Right atrium auricular region (tissue), 2 donors: ENCODE measurements at regions not wholly inside any gene's neighbourhood (a gene's known extent, or its start where the extent isn't known, plus 50 kb on each side); places are given as distances from the start of the nearest gene placed in this dataset.

Source experiments
- DNase-seq: peaks from one replicate; pipeline ENCODE4 v3.0.0-alpha.2; 2019; ENCODE audit warnings: low spot score
- H3K27ac ChIP-seq, 2 donors: fragments of 200-600 bp; sonication (generic); 1 replicate in 1 of 2; 2 replicates in 1 of 2; pipeline ENCODE4 v1.5.1; 2016 to 2019
- H3K27me3 ChIP-seq, 2 donors: fragments of 200-600 bp; sonication (generic); one replicate each; pipeline versions ENCODE4 v1.5.1 to v1.6.0; 2017 to 2019
- H3K36me3 ChIP-seq: fragments of 200-600 bp; sonication (generic); one replicate; pipeline ENCODE4 v1.5.1; 2016
- H3K4me1 ChIP-seq, 2 donors: fragments of 200-600 bp; sonication (generic); one replicate each; pipeline versions ENCODE4 v1.5.1 to v1.6.0; 2017 to 2019
- H3K4me3 ChIP-seq, 2 donors: fragments of 200-600 bp; sonication (generic); 1 replicate in 1 of 2; 2 replicates in 1 of 2; pipeline ENCODE4 v1.5.1; 2017 to 2019; ENCODE audit warnings: mild to moderate bottlenecking in 1 of 2, moderate library complexity in 1 of 2
- H3K9me3 ChIP-seq, 2 donors: fragments of 200-600 bp; sonication (generic); one replicate each; pipeline ENCODE4 v1.5.1; 2019
- TF ChIP-seq, protein P1 (sequence below), 2 donors: fragments of 200-600 bp; sonication (generic); IDR thresholded peaks; one replicate each; pipeline ENCODE4 v1.5.1; 2019; ENCODE audit warnings: antibody characterized with exemption in 2 of 2

DNA sequence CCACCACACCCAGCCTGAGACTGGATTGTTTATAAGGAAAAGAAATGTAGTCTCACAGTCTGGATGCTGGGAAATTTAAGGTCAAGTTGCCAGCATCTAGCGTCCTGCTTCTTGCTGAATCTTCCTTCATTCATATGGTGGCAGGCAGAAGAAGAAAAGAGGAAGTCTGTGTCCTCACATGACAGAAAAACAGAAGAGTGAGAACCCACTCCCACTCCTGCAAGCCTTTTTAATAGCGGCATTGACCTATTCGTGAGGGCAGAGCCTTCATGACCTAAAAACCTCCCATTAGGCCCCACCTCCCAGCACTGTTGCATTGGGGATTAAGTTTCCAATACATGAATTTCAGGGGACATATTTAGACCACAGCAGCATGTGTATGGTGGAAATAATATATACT is 160.8 kb upstream of the BMP2 start:
- H3K4me3 ChIP-seq, result no peak overlapping the region
- no peaks in the 10 kb centered on the region for H3K27me3 ChIP-seq
- H3K27ac ChIP-seq, result no peak overlapping the region
- H3K4me1 ChIP-seq, result no peaks in the 10 kb centered on the region
- DNase-seq, result no peak
- no peaks in the 10 kb centered on the region for H3K36me3 ChIP-seq
- TF ChIP-seq, protein P1, sequence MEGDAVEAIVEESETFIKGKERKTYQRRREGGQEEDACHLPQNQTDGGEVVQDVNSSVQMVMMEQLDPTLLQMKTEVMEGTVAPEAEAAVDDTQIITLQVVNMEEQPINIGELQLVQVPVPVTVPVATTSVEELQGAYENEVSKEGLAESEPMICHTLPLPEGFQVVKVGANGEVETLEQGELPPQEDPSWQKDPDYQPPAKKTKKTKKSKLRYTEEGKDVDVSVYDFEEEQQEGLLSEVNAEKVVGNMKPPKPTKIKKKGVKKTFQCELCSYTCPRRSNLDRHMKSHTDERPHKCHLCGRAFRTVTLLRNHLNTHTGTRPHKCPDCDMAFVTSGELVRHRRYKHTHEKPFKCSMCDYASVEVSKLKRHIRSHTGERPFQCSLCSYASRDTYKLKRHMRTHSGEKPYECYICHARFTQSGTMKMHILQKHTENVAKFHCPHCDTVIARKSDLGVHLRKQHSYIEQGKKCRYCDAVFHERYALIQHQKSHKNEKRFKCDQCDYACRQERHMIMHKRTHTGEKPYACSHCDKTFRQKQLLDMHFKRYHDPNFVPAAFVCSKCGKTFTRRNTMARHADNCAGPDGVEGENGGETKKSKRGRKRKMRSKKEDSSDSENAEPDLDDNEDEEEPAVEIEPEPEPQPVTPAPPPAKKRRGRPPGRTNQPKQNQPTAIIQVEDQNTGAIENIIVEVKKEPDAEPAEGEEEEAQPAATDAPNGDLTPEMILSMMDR (IDR thresholded peaks at IDR 0.05), result no peak
- no peaks in the 10 kb centered on the region for H3K9me3 ChIP-seq

DNA sequence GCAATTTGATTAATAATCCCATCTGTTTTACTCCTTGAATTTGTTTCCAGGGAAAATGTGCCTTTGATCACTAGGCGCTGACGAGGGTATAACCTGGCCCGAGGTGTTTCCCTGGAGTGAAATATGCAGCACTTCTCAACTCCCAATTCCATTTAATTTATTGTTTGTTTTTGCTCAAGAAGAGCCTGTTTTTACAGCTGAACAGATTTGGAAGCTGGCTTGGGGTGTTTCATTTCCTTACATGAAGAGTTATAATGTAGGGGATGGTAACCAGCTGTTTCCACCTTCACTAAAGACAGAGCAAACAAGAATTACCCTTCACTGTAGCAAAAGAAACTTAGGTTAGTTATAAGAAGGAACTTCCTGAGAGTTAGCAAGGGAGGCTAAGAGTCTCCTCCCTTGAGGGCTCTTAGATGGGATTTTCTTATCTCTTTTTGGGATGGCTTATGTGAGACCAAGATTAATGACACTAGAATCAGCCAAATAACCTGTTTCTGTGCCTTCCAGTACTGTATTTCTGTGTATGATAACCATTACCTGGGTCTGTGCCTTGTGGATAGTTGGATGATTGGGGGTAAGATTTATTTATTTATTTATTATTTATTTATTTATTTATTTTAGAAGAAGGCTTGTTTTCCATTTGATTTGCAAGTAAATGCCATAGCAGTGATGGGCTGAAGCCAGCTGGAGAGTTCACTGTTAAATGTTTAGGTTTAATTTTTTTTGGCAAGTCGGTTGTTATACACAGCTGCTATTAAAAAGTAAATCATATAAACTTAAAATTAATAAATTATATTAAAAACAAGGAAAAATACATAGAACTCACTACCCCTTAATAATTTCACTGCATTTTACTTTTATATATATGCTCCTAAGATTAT is 162.2 kb upstream of the BMP2 start:
- H3K9me3 ChIP-seq, result no peaks in the 10 kb centered on the region
- TF ChIP-seq, protein P1 (IDR thresholded peaks at IDR 0.05), result no peak
- H3K4me1 ChIP-seq, result no peaks in the 10 kb centered on the region
- no peaks in the 10 kb centered on the region for H3K27me3 ChIP-seq
- no peaks in the 10 kb centered on the region for H3K36me3 ChIP-seq
- no peak overlapping the region for H3K4me3 ChIP-seq
- no peak for DNase-seq
- no peak overlapping the region for H3K27ac ChIP-seq

DNA sequence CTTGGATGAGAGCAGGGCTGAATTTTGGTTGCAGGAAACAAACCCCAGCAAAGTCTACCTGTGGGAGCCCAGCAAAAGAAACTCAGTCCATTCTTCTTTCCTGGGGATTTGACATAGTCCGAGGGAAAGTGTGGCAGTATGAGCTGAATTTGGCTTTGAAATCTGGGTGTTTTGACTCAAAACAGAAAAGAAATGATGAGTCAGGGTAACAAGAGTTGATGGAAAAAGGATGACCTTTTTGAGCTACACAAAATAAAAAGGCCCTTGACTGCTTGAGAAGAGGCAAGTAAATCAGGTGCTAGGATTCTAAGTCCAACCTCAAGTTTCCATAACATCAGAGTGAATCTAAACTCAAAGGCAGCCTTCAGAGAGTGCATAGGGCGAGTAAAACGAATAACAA is 163.3 kb upstream of the BMP2 start:
- Histone ChIP-seq H3K36me3 (no peaks in the 10 kb centered on the region), H3K27me3 (no peaks in the 10 kb centered on the region), H3K9me3 (no peaks in the 10 kb centered on the region), H3K27ac (no peak overlapping the region), H3K4me1 (no peaks in the 10 kb centered on the region), H3K4me3 (no peak overlapping the region)
- TF ChIP-seq, protein P1 (IDR thresholded peaks at IDR 0.05), result no peak
- no peak for DNase-seq

DNA sequence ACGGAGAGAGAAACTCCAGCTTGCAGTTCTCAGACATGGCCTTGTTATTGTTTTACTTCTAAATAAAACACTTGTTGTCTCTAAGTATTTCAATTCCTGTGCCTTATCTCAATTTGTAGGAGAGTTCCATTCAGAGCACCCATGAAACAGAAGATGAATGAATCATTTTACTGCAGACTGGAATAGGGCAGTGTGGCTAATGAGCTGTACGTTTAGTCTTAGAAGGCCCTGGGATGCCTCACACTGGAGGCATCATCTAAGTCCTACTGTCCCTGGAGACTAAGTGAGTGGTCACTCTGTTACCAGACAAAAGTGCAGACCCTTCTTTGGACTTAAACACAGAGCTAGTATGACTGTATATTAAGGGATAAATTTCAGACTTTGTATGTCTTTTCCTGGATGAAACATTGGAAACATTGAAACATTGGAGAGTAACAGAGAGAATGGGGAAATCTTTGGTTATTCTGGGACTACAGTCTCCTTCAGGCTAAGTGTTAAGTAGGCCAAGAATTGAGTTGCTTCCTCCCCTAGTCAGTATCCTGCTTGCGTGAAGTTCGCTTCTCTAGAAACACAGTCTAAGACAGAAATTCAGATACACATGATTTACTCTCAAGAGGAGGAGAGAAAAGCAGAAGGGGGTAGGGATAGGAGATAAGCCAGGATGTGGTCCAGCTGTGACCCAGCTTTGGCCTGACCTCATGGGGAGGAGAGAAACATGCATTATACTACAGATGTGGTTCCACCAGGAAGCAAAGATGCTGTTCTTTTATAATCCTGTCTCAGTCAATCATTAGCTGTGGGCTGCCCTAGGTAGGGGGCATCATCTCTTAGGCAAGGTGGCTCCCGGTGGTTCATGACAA is 167.4 kb upstream of the BMP2 start:
- TF ChIP-seq, protein P1 (IDR thresholded peaks at IDR 0.05), result no peak
- no peak overlapping the region for H3K4me3 ChIP-seq
- no peaks in the 10 kb centered on the region for H3K9me3 ChIP-seq
- no peaks in the 10 kb centered on the region for H3K27me3 ChIP-seq
- peaks cover 0 to 9% of the 10 kb centered on the region in 2 donors for H3K4me1 ChIP-seq
- no peak overlapping the region for H3K27ac ChIP-seq
- no peak for DNase-seq
- H3K36me3 ChIP-seq, result no peaks in the 10 kb centered on the region

DNA sequence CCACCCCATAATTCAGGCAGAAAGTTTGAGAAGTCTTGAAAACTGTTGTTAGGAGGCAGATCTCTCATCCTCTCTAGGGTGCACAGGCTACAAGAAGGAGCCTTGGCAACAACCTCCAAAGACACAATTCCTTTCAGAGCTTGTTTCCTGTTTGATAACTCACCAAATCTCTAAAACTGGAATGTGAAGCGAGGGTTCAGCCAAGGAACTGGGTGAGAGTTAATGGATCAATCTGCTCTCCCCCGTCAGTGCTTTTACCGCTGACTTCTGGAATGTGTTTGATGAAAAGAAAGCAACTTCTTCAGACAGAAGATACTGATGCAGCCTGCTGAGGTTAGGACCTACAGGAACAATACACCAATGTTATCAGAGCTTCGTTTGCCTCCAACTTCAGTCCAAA is 171.8 kb upstream of the BMP2 start:
- Histone ChIP-seq H3K4me3 (no peak overlapping the region), H3K4me1 (peaks cover 0 to 9% of the 10 kb centered on the region in 2 donors), H3K27ac (no peak overlapping the region), H3K36me3 (no peaks in the 10 kb centered on the region), H3K27me3 (no peaks in the 10 kb centered on the region), H3K9me3 (no peaks in the 10 kb centered on the region)
- TF ChIP-seq, protein P1 (IDR thresholded peaks at IDR 0.05), result no peak
- DNase-seq, result no peak
